Lower leg skin (tissue), 4 donors: ENCODE measurements at regions not wholly inside any gene's neighbourhood (a gene's known extent, or its start where the extent isn't known, plus 50 kb on each side); places are given as distances from the start of the nearest gene placed in this dataset.

ENCODE experiments used
- DNase-seq, 2 donors: peaks; one replicate each; pipeline ENCODE4 v3.0.0-alpha.2; 2019; ENCODE audit warnings: low spot score in 2 of 2
- H3K4me3 ChIP-seq: fragments of 200-600 bp; sonication (generic); 2 replicates; pipeline ENCODE4 v1.5.1; 2017; ENCODE audit warnings: mild to moderate bottlenecking, low read depth; ENCODE audit not compliant: poor library complexity, severe bottlenecking
- CTCF ChIP-seq, 3 donors: fragments of 450-650 bp; IDR thresholded peaks; one replicate each; pipeline ENCODE4 v1.5.1; 2016; ENCODE audit warnings: antibody characterized with exemption in 3 of 3, mild to moderate bottlenecking in 3 of 3, moderate library complexity in 2 of 3
- POLR2A ChIP-seq, 2 donors: fragments of 450-650 bp; IDR thresholded peaks; one replicate each; pipeline ENCODE4 v1.6.1; 2016 to 2017; ENCODE audit warnings: antibody characterized with exemption in 2 of 2, mild to moderate bottlenecking in 1 of 2, moderate library complexity in 1 of 2
- WGBS, 2 donors: methylation state at CpG; one replicate each; pipeline ENCODE4 v1.1.5; 2018; 5-methylcytosine and 5-hydroxymethylcytosine counted together
- intact Hi-C: fragments of 100-400 bp; cut with DNase I; formaldehyde crosslinking; loops from one replicate; pipeline ENCODE4 v1.15.0; 2023; ENCODE audit warnings: low total_unique reads

GRCh38 chr4:58611012-58611411 is 1500.8 kb upstream of the IGFBP7 start:
- TF ChIP-seq POLR2A (IDR thresholded peaks at IDR 0.05) (no peak), CTCF (IDR thresholded peaks at IDR 0.05) (no peak)
- H3K4me3 ChIP-seq = no peak overlapping the region
- no peak for DNase-seq
- intact Hi-C loops = no loop called here
- WGBS, 2 donors = 91 to 100% methylated on average over 1 of the region's 1 CpG

GRCh38 chr4:58606303-58606702 is 1496.1 kb upstream of the IGFBP7 start:
- H3K4me3 ChIP-seq = no peak overlapping the region
- TF ChIP-seq CTCF (IDR thresholded peaks at IDR 0.05) (no peak), POLR2A (IDR thresholded peaks at IDR 0.05) (no peak)
- intact Hi-C loops = no loop called here
- DNase-seq = no peak
- 63 to 67% methylated on average over 4 of the region's 4 CpGs for WGBS, 2 donors

- DNase-seq = no peak
- WGBS, 2 donors = 84 to 88% methylated on average over 4 of the region's 4 CpGs
- TF ChIP-seq POLR2A (IDR thresholded peaks at IDR 0.05) (no peak), CTCF (IDR thresholded peaks at IDR 0.05) (no peak)
- intact Hi-C loops = no loop called here
- H3K4me3 ChIP-seq = no peak overlapping the region
These were observed 1493.8 kb upstream of the IGFBP7 start for GRCh38 chr4:58603951-58604350.

- no peak for TF ChIP-seq CTCF (IDR thresholded peaks at IDR 0.05)
- no peak for TF ChIP-seq POLR2A (IDR thresholded peaks at IDR 0.05)
- H3K4me3 ChIP-seq = no peak overlapping the region
- 0 to 5% methylated on average over 1 of the region's 1 CpG for WGBS, 2 donors
- no peak for DNase-seq
- intact Hi-C loops = no loop called here
These were observed 1492.7 kb upstream of the IGFBP7 start for GRCh38 chr4:58602731-58603359.

- DNase-seq = no peak
- no peak overlapping the region for H3K4me3 ChIP-seq
- TF ChIP-seq POLR2A (IDR thresholded peaks at IDR 0.05) (no peak), CTCF (IDR thresholded peaks at IDR 0.05) (no peak)
- 51 to 54% methylated on average over 1 of the region's 1 CpG for WGBS, 2 donors
- intact Hi-C loops = no loop called here
These were observed 1491.8 kb upstream of the IGFBP7 start for GRCh38 chr4:58602022-58602421.

- H3K4me3 ChIP-seq = no peak overlapping the region
- TF ChIP-seq CTCF (IDR thresholded peaks at IDR 0.05) (no peak), POLR2A (IDR thresholded peaks at IDR 0.05) (no peak)
- WGBS, 2 donors = 72 to 86% methylated on average over 2 of the region's 2 CpGs
- DNase-seq = no peak
- intact Hi-C loops = no loop called here
These were observed 1490.1 kb upstream of the IGFBP7 start for GRCh38 chr4:58600290-58600689.
